HG03196 (cell line): ENCODE measurements at regions not wholly inside any gene's neighbourhood (a gene's known extent, or its start where the extent isn't known, plus 50 kb on each side); places are given as distances from the start of the nearest gene placed in this dataset.
"Not testable (repeated sequence)": the region's sequence is repeated elsewhere in the genome, so short reads cannot be mapped to it uniquely, and the experiment has no call there.

Experiments
- ATAC-seq: cut with Tn5 transposase; IDR thresholded peaks from one replicate; pipeline ENCODE4 v1.9.1; 2021; ENCODE audit not compliant: unreplicated experiment

DNA sequence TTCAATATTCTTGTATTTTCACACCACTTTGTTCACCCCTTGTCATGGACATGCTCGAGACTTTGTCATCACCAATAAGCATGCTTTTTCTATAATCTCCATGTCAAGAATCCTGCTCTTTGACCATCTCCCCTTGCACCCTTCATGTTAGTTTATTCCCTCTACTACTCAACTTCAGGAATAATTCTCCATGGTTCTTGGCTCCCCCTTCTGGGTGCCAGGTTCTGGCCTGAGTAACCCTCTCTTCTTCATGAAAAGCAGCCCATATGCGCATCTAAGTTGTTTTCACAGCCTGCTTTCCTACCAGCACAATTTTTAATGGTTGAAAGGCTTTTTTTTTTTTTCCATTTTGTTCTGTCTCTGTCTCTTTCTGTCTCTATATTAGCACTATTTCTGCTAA lies 160.7 kb downstream of the LEPR start:
- ATAC-seq = no peak

DNA sequence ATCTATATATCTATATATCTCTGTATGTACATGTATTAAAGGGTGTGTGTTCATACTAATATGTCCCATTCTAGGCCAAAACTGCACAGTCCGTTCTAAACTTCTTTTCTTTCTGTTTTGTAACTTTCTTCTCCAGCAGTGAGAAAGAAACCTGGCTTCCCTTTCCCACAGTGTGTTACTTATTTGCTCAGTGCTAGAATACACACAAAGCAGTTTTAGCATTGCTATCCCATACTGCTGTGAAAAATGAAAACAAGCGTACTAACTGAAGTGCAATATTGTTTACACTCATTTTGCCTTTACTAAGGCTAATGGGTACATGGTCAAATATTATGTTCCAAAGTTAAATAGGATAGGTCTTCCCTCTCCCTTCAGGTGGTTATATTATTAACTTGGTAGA lies 163.9 kb downstream of the LEPR start:
- no peak for ATAC-seq

GRCh38 chr1:65590279-65590678 lies 169.8 kb downstream of the LEPR start:
- no peak for ATAC-seq

DNA sequence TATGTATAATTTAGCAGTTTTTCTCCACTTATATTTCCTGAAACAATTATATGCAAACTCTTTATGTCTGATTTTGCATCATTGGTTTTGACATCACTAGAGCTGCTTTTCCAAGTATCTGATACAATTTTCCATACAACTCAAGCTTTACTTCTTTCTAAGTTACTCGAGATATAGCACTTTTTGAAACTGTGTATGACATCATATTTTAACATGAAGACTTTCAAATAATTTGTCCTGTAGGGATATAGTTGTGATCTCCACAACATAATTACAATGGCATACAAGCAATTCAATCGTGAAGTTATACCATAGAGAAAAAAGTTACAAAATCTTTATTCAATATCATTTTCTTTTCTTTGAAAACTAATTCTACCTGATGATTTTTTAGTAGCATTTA lies 173.0 kb downstream of the LEPR start:
- ATAC-seq = no peak

- no peak for ATAC-seq
Observed at GRCh38 chr1:65595724-65596123, 175.3 kb downstream of the LEPR start.

DNA sequence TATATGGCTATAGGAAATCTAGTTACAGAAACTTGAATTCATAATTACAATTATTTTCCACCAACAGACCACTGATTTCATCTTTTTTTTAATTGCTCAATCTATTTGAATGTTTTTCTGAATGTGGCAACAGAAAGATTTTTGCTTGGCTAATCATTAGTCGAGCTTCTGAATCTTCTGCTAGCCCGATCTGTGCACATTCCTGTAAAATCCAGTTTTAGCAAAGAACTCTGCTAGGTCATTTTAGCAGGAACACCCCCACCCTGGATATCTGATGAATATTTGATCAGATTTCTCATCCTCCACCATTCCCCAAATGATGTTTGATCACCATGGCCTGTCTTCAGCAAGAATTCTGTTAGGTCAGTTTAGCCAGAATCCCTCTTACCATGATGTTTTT lies 176.3 kb downstream of the LEPR start:
- ATAC-seq = no peak

DNA sequence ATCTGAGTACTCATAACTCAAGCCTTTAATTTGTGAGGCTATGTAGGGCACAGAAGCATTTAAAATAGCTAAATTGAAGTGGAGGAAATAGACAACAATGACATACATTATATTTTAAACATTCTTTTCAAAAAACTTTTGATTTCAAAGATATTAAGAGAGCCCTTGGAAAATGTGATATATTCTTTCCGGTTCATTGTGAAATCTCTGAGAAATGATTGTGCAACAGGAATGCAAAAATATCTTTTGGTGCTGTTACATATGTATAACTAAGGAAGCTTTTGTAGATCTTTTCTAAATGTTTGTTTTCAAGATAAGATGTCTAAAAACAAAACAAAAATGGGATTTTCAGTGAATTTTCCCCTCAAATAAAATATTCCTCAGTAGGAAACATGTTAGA lies 185.2 kb downstream of the LEPR start:
- no peak for ATAC-seq

DNA sequence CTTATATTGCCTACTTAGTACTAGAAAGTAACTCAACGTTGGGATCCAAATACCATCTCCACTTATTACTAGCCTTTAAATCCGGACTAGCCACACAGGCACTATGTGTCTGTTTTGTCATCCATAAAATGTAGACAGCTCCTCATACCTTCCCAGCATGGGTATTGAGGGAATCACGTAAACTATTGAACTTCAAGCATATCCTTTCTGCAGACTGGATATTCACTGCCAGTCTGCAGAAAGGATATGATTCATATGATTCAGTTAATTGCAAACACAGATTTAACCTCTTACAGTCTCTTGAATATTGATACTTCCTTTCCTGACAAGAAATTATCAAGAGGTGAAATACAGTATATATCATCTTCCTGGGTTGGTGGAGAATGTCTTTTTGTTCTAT lies 186.0 kb downstream of the LEPR start:
- no peak for ATAC-seq

GRCh38 chr1:65613884-65614283 lies 178.8 kb upstream of the PDE4B start:
- no peak for ATAC-seq

GRCh38 chr1:65615859-65616258 lies 176.8 kb upstream of the PDE4B start:
- ATAC-seq = no peak

DNA sequence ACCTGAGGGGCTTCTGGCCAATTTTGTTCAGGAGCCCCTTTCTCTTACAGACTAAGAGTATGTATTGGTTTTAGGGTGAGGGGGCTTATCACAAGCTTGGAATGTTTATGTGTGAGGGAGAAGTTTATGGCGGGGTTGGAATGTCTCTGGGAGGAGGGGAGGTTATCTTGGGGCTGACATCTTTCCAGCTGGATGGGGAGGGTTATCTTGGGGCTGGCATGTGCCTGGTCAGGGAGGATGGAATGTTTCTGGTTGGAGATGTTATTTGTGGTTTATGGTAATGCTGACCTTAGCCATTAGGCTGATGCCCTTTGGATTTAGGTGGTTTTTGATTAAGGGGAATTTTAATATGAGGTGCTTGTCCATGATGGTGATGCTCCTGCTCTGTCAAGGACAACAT lies 171.0 kb upstream of the PDE4B start:
- ATAC-seq = not testable (repeated sequence)

DNA sequence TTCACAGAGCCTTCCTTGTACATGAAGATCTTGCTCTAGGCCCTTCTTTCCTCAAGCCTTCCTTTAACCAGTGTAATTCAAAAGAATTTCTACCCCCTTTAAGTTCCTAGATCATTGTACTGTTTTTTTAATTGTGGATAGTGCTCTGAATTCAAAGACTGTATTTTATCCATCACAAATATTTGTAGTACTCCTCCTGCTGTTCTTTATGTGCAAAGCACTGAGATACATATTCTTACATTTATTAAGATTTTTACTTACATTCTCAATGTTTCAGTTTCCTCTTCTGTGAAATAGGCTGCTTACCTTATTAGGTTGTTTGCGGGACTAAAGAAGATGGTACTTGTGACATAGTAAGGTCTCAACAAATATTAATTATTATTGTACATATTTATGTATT lies 168.8 kb upstream of the PDE4B start:
- no peak for ATAC-seq

GRCh38 chr1:65625528-65625927 lies 167.2 kb upstream of the PDE4B start:
- ATAC-seq = no peak

DNA sequence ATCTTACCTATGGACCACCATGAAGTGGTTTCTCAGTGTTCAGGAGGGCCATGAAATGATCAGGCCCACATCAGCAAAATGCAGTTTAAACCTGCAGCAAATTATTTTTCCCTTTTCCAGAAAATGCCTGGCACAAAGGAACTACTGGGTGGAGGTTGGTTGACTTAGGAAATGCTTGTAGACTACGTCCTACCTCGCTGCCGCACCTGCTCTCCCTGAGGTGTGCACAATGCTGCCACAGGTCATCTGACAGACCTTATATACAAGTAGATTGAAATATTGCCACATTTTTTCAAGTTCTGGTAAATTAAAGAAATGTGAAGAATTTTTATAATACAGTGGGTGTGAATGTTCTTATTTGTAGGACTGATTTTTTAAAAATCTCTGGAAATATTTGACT lies 166.7 kb upstream of the PDE4B start:
- ATAC-seq = no peak

DNA sequence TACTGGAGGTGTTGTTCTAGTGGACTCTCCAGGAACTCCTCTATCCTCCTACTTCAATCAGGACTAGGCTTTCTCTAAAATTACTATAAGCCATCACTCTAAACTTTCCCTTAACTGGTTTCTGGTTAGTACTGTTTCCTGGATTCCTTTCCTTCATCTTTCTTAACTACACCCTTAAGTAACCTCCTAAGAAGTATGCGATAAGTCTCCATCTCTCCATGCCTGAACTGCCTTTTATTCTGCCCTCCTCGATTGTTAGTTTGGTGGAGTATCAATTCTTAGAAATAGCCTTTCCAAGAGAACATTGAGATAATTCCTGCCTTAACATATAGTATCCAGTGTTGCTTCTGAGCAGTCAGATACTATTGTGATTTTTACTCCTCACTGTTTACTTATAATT lies 162.9 kb upstream of the PDE4B start:
- no peak for ATAC-seq

- no peak for ATAC-seq
Observed at GRCh38 chr1:65630855-65631254, 161.8 kb upstream of the PDE4B start.

DNA sequence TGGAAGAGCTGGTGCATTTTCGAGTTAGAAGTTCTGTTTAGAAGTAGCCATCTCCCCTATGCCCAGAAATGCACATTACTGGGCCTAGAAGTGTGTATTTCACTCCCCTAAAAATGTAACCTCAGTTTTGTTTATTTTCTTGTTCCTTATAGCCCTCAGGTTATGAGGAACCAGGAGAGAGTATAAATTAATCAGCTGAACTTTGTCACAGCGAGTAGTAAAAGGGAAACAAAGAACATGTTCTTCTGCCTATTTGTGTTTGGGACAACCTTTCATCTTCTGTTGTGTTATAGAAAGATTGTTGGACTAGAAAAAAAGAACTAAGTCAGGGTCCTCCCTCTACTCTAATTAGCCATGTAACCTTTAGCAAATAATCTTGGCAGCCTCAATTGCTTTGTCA lies 160.5 kb upstream of the PDE4B start:
- no peak for ATAC-seq

DNA sequence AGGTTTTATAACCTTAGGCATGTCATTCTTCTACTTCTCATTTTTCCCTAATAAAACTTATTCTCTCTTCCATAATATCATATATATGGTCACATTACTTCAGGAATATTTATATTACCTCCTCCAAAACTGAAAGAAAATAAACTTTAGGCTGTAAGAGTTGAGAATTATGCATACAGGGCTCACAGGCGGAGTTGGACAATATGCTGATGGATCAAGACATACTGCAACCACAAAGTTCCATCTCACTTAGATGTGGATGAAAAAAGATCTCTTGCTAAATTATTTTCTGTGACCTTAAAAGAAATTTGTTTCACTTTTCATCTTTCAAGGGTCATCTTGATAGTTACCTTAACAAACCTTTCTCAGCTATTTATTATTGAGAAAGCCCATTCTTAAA lies 152.6 kb upstream of the PDE4B start:
- ATAC-seq = no peak

DNA sequence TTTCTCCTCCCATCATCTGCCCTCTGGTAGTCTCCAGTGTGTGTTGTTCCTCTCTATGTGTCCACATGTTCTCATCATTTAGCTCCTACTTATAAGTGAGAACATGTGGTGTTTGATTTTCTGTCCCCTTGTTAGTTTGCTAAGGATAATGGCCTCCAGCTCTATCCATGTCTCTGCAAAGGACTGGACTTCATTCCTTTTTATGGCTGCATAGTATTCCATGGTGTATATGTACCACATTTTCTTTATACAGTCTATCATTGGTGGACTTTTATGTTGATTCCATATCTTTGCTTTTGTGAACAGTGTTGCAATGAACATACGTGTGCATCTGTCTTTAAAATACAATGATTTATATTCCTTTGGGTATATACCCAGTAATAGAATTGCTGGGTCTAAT lies 143.5 kb upstream of the PDE4B start:
- ATAC-seq = not testable (repeated sequence)

DNA sequence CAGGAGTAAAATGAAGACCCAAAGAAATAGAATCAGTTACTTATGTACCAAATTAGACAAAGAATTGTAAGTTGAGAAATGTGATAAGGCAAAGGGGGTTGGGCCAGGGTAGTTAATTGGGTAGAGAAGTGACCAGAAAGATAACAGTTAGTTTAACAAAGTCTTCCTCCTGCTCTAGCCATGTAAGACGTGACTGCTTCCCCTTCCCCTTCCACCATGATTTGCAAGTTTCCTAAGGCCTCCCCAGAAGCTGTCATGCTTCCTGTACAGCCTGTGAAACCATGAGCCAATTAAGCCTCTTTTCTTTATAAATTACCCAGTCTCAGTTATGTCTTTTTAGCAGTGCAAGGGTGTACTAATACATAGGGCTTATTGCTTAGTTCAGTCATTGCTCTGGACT lies 142.0 kb upstream of the PDE4B start:
- ATAC-seq = no peak

DNA sequence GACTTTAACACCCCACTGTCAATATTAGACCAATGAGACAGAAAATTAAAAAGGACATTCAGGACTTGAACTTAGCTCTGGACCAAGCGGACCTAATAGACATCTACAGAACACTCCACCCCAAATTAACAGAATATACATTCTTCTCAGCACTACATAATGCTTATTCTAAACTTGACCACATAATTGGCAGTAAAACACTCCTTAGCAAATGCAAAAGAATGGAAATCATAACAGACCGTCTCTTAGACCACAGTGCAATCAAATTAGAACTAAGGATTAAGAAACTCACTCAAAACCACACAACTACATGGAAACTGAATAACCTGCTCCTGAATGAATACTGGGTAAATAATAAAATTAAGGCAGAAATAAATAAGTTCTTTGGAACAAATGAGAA lies 138.2 kb upstream of the PDE4B start:
- not testable (repeated sequence) for ATAC-seq

GRCh38 chr1:65657609-65658008 lies 135.1 kb upstream of the PDE4B start:
- ATAC-seq = not testable (repeated sequence)

DNA sequence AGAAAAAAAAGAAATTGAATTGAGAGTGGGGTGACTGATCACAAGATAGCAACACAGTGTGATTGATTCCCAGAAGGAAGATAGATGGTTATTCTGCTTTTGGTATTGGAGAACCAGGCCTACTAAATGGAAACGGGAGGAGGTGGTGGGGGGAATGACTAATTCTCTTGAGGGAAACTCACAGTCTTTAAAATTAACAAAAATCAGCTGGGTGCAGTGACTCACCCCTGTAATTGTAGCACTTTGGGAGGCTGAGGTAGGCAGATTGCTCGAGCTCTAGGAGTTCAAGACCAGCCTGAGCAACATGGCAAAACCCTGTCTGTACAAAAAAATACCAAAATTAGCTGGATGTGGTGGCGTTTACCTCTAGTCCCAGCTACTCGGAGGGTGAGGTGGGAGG lies 134.6 kb upstream of the PDE4B start:
- ATAC-seq = no peak

GRCh38 chr1:65668368-65668767 lies 124.3 kb upstream of the PDE4B start:
- ATAC-seq = no peak
